Gastroesophageal sphincter (tissue), 3 donors: ENCODE measurements at regions not wholly inside any gene's neighbourhood (a gene's known extent, or its start where the extent isn't known, plus 50 kb on each side); places are given as distances from the start of the nearest gene placed in this dataset.

Source experiments
- CTCF ChIP-seq, 4 experiments: fragments of 200-600 bp in 2 of 4; fragments of 450-650 bp in 2 of 4; sonication (generic) in 1 of 4; IDR thresholded peaks; one replicate each; pipeline ENCODE4 v1.5.1; 2017 to 2019; ENCODE audit warnings: antibody characterized with exemption in 4 of 4, mild to moderate bottlenecking in 2 of 4, moderate library complexity in 2 of 4
- EP300 ChIP-seq: sonication (generic); formaldehyde crosslinking; IDR thresholded peaks from one replicate; pipeline ENCODE4 v1.6.1; 2017; ENCODE audit warnings: antibody characterized with exemption, mild to moderate bottlenecking
- POLR2A ChIP-seq, 2 donors: fragments of 450-650 bp; IDR thresholded peaks; one replicate each; pipeline ENCODE4 v1.6.1; 2017; ENCODE audit warnings: antibody characterized with exemption in 2 of 2, mild to moderate bottlenecking in 2 of 2, moderate library complexity in 1 of 2
- POLR2AphosphoS5 ChIP-seq: sonication (generic); formaldehyde crosslinking; IDR thresholded peaks from one replicate; pipeline ENCODE4 v1.6.1; 2017; ENCODE audit warnings: antibody characterized with exemption

- TF ChIP-seq CTCF (IDR thresholded peaks at IDR 0.05) (no peak), EP300 (no peak), POLR2A (IDR thresholded peaks at IDR 0.05) (no peak), POLR2AphosphoS5 (no peak)
These were observed 252.0 kb upstream of the TPM1 start for GRCh38 chr15:62790546-62790945.
